ENCODE measurements at regions not wholly inside any gene's neighbourhood (a gene's known extent, or its start where the extent isn't known, plus 50 kb on each side); places are given as distances from the start of the nearest gene placed in this dataset.

DNA sequence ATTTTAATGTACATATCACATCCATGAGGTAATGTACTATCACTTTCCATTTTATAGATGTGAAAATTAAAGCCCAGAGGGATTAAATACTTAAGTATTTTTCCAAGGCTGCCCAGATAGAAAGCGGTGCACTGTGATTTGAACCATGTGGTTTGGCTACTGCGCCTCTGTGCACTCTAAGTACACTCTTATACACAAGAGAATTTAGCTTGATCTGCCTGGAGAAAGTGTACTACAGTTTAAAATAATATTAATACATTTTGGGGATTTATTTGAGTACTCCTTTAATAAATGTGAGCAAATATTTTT is 360.4 kb upstream of the ACTBL2 start:
- Histone ChIP-seq H3K27me3 (ENCODE audit: insufficient read depth, poor library complexity, severe bottlenecking) (no peaks in the 10 kb centered on the region), H3K27ac (replicated peaks) (no peak overlapping the region), H3K4me3 (replicated peaks; ENCODE audit: insufficient read depth, low read length) (no peak overlapping the region)
- TF ChIP-seq, protein P1, sequence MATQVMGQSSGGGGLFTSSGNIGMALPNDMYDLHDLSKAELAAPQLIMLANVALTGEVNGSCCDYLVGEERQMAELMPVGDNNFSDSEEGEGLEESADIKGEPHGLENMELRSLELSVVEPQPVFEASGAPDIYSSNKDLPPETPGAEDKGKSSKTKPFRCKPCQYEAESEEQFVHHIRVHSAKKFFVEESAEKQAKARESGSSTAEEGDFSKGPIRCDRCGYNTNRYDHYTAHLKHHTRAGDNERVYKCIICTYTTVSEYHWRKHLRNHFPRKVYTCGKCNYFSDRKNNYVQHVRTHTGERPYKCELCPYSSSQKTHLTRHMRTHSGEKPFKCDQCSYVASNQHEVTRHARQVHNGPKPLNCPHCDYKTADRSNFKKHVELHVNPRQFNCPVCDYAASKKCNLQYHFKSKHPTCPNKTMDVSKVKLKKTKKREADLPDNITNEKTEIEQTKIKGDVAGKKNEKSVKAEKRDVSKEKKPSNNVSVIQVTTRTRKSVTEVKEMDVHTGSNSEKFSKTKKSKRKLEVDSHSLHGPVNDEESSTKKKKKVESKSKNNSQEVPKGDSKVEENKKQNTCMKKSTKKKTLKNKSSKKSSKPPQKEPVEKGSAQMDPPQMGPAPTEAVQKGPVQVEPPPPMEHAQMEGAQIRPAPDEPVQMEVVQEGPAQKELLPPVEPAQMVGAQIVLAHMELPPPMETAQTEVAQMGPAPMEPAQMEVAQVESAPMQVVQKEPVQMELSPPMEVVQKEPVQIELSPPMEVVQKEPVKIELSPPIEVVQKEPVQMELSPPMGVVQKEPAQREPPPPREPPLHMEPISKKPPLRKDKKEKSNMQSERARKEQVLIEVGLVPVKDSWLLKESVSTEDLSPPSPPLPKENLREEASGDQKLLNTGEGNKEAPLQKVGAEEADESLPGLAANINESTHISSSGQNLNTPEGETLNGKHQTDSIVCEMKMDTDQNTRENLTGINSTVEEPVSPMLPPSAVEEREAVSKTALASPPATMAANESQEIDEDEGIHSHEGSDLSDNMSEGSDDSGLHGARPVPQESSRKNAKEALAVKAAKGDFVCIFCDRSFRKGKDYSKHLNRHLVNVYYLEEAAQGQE (IDR thresholded peaks at IDR 0.05; ENCODE audit: insufficient replicate concordance, low read depth): no peak
- no peak for TF ChIP-seq SPI1 (IDR thresholded peaks at IDR 0.05; ENCODE audit: borderline replicate concordance, low read depth)
- DNase-seq (ENCODE audit: low read depth in 1 of 2, low spot score in 1 of 2): no peak

DNA sequence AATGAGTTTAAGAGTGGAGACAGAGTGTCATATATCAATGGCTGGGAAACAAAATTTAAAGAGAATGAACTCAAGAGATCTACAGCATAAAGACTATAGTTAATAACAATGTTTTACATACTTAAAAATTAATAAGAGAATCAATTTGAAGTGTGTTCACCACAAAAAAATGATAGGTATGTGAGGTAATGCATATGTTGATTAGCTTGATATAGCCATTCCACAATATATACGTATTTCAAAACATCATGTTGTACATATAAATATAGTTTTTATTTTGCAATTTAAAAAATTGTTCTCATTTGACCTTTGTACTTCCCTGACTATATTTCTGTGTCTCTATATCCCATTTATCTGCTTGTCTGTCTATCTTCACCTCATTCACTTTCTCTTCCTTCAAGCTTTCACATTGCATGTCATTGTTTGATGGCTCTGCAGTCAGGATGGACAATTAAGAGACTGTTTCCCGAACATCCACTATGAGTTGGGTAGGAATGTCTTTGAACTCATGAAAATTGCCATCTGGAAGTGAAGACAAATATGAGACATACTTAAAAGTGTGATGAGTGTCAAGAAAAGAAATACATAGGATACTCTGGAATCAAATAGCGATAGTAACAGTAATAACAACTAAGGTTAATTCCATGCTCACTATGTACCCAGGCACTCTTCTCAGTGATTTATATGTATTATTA is 359.9 kb upstream of the ACTBL2 start:
- H3K27ac ChIP-seq (replicated peaks): no peak overlapping the region
- TF ChIP-seq SPI1 (IDR thresholded peaks at IDR 0.05; ENCODE audit: borderline replicate concordance, low read depth) (no peak), GABPA (IDR thresholded peaks at IDR 0.05; ENCODE audit: low read depth) (no peak), POLR2AphosphoS5 (IDR thresholded peaks at IDR 0.05; ENCODE audit: low read depth) (no peak)
- TF ChIP-seq, protein P2, sequence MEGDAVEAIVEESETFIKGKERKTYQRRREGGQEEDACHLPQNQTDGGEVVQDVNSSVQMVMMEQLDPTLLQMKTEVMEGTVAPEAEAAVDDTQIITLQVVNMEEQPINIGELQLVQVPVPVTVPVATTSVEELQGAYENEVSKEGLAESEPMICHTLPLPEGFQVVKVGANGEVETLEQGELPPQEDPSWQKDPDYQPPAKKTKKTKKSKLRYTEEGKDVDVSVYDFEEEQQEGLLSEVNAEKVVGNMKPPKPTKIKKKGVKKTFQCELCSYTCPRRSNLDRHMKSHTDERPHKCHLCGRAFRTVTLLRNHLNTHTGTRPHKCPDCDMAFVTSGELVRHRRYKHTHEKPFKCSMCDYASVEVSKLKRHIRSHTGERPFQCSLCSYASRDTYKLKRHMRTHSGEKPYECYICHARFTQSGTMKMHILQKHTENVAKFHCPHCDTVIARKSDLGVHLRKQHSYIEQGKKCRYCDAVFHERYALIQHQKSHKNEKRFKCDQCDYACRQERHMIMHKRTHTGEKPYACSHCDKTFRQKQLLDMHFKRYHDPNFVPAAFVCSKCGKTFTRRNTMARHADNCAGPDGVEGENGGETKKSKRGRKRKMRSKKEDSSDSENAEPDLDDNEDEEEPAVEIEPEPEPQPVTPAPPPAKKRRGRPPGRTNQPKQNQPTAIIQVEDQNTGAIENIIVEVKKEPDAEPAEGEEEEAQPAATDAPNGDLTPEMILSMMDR (IDR thresholded peaks at IDR 0.05; ENCODE audit: insufficient read depth, low read length): no peak
- TF ChIP-seq, protein P1 (IDR thresholded peaks at IDR 0.05; ENCODE audit: insufficient replicate concordance, low read depth): no peak
- no peak for DNase-seq (ENCODE audit: low read depth in 1 of 2, low spot score in 1 of 2)
- no peak overlapping the region for H3K4me3 ChIP-seq (replicated peaks; ENCODE audit: insufficient read depth, low read length)
- H3K27me3 ChIP-seq (ENCODE audit: insufficient read depth, poor library complexity, severe bottlenecking): no peaks in the 10 kb centered on the region

DNA sequence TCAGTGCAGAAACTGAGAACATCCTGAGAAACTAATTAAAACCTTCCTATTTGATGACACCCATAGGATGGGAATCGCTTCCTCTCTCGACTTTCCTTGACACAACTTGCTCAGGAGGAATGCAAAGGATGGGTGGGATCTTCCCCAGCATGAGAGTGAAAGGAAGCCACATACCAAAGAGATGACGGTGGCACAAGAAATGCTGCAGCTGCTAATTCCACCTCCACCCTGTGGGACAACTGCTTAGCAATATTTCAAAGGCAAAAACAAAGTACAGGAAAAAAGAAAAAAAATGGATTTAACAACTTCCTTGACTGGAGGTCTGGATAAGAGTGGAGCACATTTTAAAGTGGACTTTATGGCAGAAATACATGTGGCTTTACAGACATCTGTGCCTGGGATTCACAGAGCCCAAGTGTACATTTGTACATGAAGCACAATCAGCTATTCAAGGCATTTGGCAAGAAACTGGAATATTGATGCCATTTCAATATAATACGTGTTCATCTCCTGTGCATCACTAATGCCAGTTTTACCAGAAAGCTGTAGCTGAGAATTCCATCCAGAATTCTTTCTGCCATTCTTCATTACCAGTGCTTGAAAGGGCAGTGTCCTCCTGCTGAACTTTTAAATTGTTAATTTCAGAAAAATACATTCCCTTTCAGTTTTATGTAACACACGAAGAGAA is 359.2 kb upstream of the ACTBL2 start:
- TF ChIP-seq POLR2AphosphoS5 (IDR thresholded peaks at IDR 0.05; ENCODE audit: low read depth) (no peak), GABPA (IDR thresholded peaks at IDR 0.05; ENCODE audit: low read depth) (no peak), SPI1 (IDR thresholded peaks at IDR 0.05; ENCODE audit: borderline replicate concordance, low read depth) (no peak)
- TF ChIP-seq, protein P2 (IDR thresholded peaks at IDR 0.05; ENCODE audit: insufficient read depth, low read length): no peak
- TF ChIP-seq, protein P1 (IDR thresholded peaks at IDR 0.05; ENCODE audit: insufficient replicate concordance, low read depth): no peak
- no peak overlapping the region for H3K27ac ChIP-seq (replicated peaks)
- H3K4me3 ChIP-seq (replicated peaks; ENCODE audit: insufficient read depth, low read length): no peak overlapping the region
- H3K27me3 ChIP-seq (ENCODE audit: insufficient read depth, poor library complexity, severe bottlenecking): no peaks in the 10 kb centered on the region
- no peak for DNase-seq (ENCODE audit: low read depth in 1 of 2, low spot score in 1 of 2)
